ENCODE measurements at regions not wholly inside any gene's neighbourhood (a gene's known extent, or its start where the extent isn't known, plus 50 kb on each side); places are given as distances from the start of the nearest gene placed in this dataset.
"Not testable (repeated sequence)": the region's sequence is repeated elsewhere in the genome, so short reads cannot be mapped to it uniquely, and the experiment has no call there.

- DNase-seq: no peak
Measured at GRCh38 chr15:93932164-93932776, 299.1 kb upstream of the MCTP2 start.

- DNase-seq: no peak
Measured at GRCh38 chr15:93929375-93930094, 301.8 kb upstream of the MCTP2 start.

- no peak for DNase-seq
Measured at GRCh38 chr15:93920204-93920603, 311.2 kb upstream of the MCTP2 start.

GRCh38 chr15:93918801-93919200 is 312.6 kb upstream of the MCTP2 start:
- DNase-seq: not testable (repeated sequence)

- DNase-seq: no peak
Measured at GRCh38 chr15:93917181-93917580, 314.2 kb upstream of the MCTP2 start.

GRCh38 chr15:93913871-93914270 is 317.5 kb upstream of the MCTP2 start:
- DNase-seq: no peak

- DNase-seq: no peak
Measured at GRCh38 chr15:93913310-93913709, 318.1 kb upstream of the MCTP2 start.

GRCh38 chr15:93900476-93901400 is 330.6 kb upstream of the MCTP2 start:
- DNase-seq: no peak

- no peak for DNase-seq
Measured at GRCh38 chr15:93899817-93900216, 331.5 kb upstream of the MCTP2 start.

- no peak for DNase-seq
Measured at GRCh38 chr15:93897377-93897776, 334.0 kb upstream of the MCTP2 start.

GRCh38 chr15:93895976-93896770 is 335.2 kb upstream of the MCTP2 start:
- no peak for DNase-seq

- DNase-seq: no peak
Measured at GRCh38 chr15:93894438-93895036, 336.8 kb upstream of the MCTP2 start.

GRCh38 chr15:93887151-93887550 is 344.2 kb upstream of the MCTP2 start:
- DNase-seq: no peak

- DNase-seq: no peak
Measured at GRCh38 chr15:93882779-93883178, 348.6 kb upstream of the MCTP2 start.

- DNase-seq: no peak
Measured at GRCh38 chr15:93882141-93882540, 349.2 kb upstream of the MCTP2 start.

GRCh38 chr15:93881310-93881709 is 350.1 kb upstream of the MCTP2 start:
- no peak for DNase-seq

GRCh38 chr15:93880358-93880757 is 351.0 kb upstream of the MCTP2 start:
- DNase-seq: no peak

GRCh38 chr15:93870583-93870982 is 360.8 kb upstream of the MCTP2 start:
- no peak for DNase-seq

GRCh38 chr15:93866948-93867347 is 364.4 kb upstream of the MCTP2 start:
- no peak for DNase-seq

- DNase-seq: no peak
Measured at GRCh38 chr15:93866476-93866875, 364.9 kb upstream of the MCTP2 start.

- no peak for DNase-seq
Measured at GRCh38 chr15:93865586-93865985, 365.8 kb upstream of the MCTP2 start.

- DNase-seq: peak; percentile 87
Measured at GRCh38 chr15:93862791-93863190, 368.6 kb upstream of the MCTP2 start.
